RPMI8226 (cell line): ENCODE measurements at regions not wholly inside any gene's neighbourhood (a gene's known extent, or its start where the extent isn't known, plus 50 kb on each side); places are given as distances from the start of the nearest gene placed in this dataset.
"Not testable (repeated sequence)": the region's sequence is repeated elsewhere in the genome, so short reads cannot be mapped to it uniquely, and the experiment has no call there.

ENCODE experiments used
- DNase-seq: peaks from one replicate; pipeline ENCODE4 v3.0.0-alpha.2; 2015

GRCh38 chrX:40406330-40406859 lies 174.4 kb upstream of the ATP6AP2 start:
- no peak for DNase-seq

GRCh38 chrX:40405399-40405798 lies 175.4 kb upstream of the ATP6AP2 start:
- DNase-seq = no peak

GRCh38 chrX:40403757-40404156 lies 177.0 kb upstream of the ATP6AP2 start:
- no peak for DNase-seq

GRCh38 chrX:40402831-40403533 lies 177.8 kb upstream of the ATP6AP2 start:
- DNase-seq = no peak

GRCh38 chrX:40395102-40395501 lies 185.7 kb upstream of the ATP6AP2 start:
- no peak for DNase-seq

GRCh38 chrX:40394302-40394701 lies 186.5 kb upstream of the ATP6AP2 start:
- no peak for DNase-seq

GRCh38 chrX:40392599-40392998 lies 188.2 kb upstream of the ATP6AP2 start:
- no peak for DNase-seq

- DNase-seq = no peak
These were observed 189.1 kb upstream of the ATP6AP2 start for GRCh38 chrX:40391662-40392061.

GRCh38 chrX:40389555-40389954 lies 191.2 kb upstream of the ATP6AP2 start:
- no peak for DNase-seq

- DNase-seq = no peak
These were observed 192.3 kb upstream of the ATP6AP2 start for GRCh38 chrX:40388441-40388840.

- not testable (repeated sequence) for DNase-seq
These were observed 192.9 kb upstream of the ATP6AP2 start for GRCh38 chrX:40387869-40388268.

- DNase-seq = not testable (repeated sequence)
These were observed 193.5 kb upstream of the ATP6AP2 start for GRCh38 chrX:40387311-40387710.

GRCh38 chrX:40385682-40386081 lies 195.1 kb upstream of the ATP6AP2 start:
- no peak for DNase-seq

- DNase-seq = no peak
These were observed 195.5 kb upstream of the ATP6AP2 start for GRCh38 chrX:40385256-40385655.

GRCh38 chrX:40383969-40384368 lies 196.8 kb upstream of the ATP6AP2 start:
- no peak for DNase-seq

- DNase-seq = no peak
These were observed 197.4 kb upstream of the ATP6AP2 start for GRCh38 chrX:40383360-40383759.

- DNase-seq = no peak
These were observed 199.9 kb upstream of the ATP6AP2 start for GRCh38 chrX:40380655-40381488.

- DNase-seq = no peak
These were observed 203.1 kb upstream of the ATP6AP2 start for GRCh38 chrX:40377684-40378083.

GRCh38 chrX:40374486-40374885 lies 206.3 kb upstream of the ATP6AP2 start:
- DNase-seq = no peak

- DNase-seq = no peak
These were observed 207.1 kb upstream of the ATP6AP2 start for GRCh38 chrX:40373641-40374040.

GRCh38 chrX:40373025-40373424 lies 207.7 kb upstream of the ATP6AP2 start:
- DNase-seq = no peak

GRCh38 chrX:40371376-40371775 lies 209.4 kb upstream of the ATP6AP2 start:
- DNase-seq = no peak

- no peak for DNase-seq
These were observed 212.1 kb upstream of the ATP6AP2 start for GRCh38 chrX:40368611-40369061.

GRCh38 chrX:40366661-40367060 lies 214.1 kb upstream of the ATP6AP2 start:
- DNase-seq = no peak
